ENCODE measurements at regions not wholly inside any gene's neighbourhood (a gene's known extent, or its start where the extent isn't known, plus 50 kb on each side); places are given as distances from the start of the nearest gene placed in this dataset.

- TF ChIP-seq CTCF (IDR thresholded peaks at IDR 0.05; ENCODE audit: low read length), result no peak
- no peak for TF ChIP-seq EZH2phosphoT487 (IDR thresholded peaks at IDR 0.05; ENCODE audit: low read length)
Measured at GRCh38 chr11:109486129-109486528, 64.1 kb downstream of the C11orf87 start.
